ENCODE measurements at regions not wholly inside any gene's neighbourhood (a gene's known extent, or its start where the extent isn't known, plus 50 kb on each side); places are given as distances from the start of the nearest gene placed in this dataset.

- Histone ChIP-seq H3K27me3 (no peaks in the 10 kb centered on the region), H3K4me1 (no peaks in the 10 kb centered on the region), H3K27ac (peak overlapping the region; percentile 49 to 59), H3K9me3 (no peaks in the 10 kb centered on the region), H3K4me3 (no peak overlapping the region), H3K36me3 (no peaks in the 10 kb centered on the region)
- intact Hi-C loops (cut with DNase I; ENCODE audit: low total_unique reads), result no loop called here
- no peak for DNase-seq
- no peak for TF ChIP-seq POLR2A (IDR thresholded peaks at IDR 0.05)
- TF ChIP-seq, protein P1, sequence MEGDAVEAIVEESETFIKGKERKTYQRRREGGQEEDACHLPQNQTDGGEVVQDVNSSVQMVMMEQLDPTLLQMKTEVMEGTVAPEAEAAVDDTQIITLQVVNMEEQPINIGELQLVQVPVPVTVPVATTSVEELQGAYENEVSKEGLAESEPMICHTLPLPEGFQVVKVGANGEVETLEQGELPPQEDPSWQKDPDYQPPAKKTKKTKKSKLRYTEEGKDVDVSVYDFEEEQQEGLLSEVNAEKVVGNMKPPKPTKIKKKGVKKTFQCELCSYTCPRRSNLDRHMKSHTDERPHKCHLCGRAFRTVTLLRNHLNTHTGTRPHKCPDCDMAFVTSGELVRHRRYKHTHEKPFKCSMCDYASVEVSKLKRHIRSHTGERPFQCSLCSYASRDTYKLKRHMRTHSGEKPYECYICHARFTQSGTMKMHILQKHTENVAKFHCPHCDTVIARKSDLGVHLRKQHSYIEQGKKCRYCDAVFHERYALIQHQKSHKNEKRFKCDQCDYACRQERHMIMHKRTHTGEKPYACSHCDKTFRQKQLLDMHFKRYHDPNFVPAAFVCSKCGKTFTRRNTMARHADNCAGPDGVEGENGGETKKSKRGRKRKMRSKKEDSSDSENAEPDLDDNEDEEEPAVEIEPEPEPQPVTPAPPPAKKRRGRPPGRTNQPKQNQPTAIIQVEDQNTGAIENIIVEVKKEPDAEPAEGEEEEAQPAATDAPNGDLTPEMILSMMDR (IDR thresholded peaks at IDR 0.05), result no peak
Observed at GRCh38 chr9:18051638-18052037, 422.3 kb upstream of the ADAMTSL1 start.

DNA sequence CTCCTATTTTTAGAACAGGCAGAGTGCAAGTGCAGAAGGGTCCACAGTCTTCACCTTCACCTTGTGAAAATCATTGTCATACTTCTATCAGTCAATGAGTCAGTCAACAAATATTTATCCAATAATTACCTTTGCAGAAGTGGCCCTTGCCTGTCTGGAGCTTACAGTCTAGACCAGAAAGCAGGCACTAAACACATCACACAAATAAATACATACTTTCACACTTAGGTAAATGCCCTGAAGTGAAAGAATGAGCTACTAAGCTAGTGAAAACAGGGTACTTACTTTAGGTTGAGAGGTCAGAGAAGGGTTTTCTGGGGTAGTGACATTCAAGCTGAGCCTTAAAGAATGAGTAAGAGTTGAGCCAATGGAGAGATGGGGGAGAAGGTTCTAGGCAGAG, 421.9 kb upstream of the ADAMTSL1 start:
- Histone ChIP-seq H3K36me3 (no peaks in the 10 kb centered on the region), H3K4me3 (no peak overlapping the region), H3K4me1 (no peaks in the 10 kb centered on the region), H3K27me3 (no peaks in the 10 kb centered on the region), H3K9me3 (no peaks in the 10 kb centered on the region), H3K27ac (peak overlapping the region; percentile 49 to 59)
- TF ChIP-seq, protein P1 (IDR thresholded peaks at IDR 0.05), result no peak
- TF ChIP-seq POLR2A (IDR thresholded peaks at IDR 0.05), result no peak
- intact Hi-C loops (cut with DNase I; ENCODE audit: low total_unique reads), result no loop called here
- DNase-seq, result no peak

DNA sequence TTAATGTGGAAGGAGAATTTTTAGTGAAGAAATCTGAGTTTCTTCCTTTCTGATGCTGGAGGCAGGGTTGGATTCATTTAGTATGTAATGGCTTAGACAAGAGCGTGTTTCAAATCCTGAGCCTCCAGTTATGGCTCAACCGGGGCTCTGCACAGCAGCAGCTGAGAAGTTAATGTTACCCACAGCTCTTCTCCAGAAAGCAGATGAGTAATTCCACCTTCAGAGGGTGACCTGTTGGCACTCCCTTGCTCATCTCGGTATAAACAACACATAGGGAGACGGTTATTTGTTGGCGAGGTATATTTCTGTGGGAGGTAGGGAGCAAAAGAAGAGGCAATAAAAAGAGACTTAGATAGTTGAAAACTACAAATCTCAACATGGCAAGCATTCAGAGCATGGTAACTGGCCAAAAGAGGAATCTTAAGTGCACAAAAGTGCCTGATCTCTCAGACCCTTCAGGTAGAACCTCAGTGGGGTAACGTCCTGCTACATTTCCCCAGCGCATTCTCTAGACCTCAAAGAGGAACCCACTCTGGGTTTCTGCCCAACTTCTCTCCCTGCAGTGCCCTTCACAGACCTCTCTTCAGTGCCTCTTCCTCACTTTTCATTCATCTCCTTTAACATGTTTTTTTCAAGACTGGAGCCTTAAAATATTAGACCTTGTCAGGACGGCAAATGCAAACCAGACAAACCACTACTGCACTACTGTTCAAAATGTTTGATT, 417.5 kb upstream of the ADAMTSL1 start:
- no peaks in the 10 kb centered on the region for H3K36me3 ChIP-seq
- peak overlapping the region; percentile 60 to 73 for H3K27ac ChIP-seq
- H3K27me3 ChIP-seq, result no peaks in the 10 kb centered on the region
- H3K4me1 ChIP-seq, result no peaks in the 10 kb centered on the region
- peak; percentile 36 to 78 for DNase-seq
- H3K4me3 ChIP-seq, result no peak overlapping the region
- H3K9me3 ChIP-seq, result no peaks in the 10 kb centered on the region
- TF ChIP-seq, protein P1 (IDR thresholded peaks at IDR 0.05), result no peak
- intact Hi-C loops (cut with DNase I; ENCODE audit: low total_unique reads), result no loop called here

GRCh38 chr9:18056993-18057369, 417.0 kb upstream of the ADAMTSL1 start:
- Histone ChIP-seq H3K36me3 (no peaks in the 10 kb centered on the region), H3K4me3 (no peak overlapping the region), H3K27ac (peak overlapping the region; percentile 60 to 73), H3K27me3 (no peaks in the 10 kb centered on the region), H3K4me1 (no peaks in the 10 kb centered on the region), H3K9me3 (no peaks in the 10 kb centered on the region)
- TF ChIP-seq, protein P1 (IDR thresholded peaks at IDR 0.05), result no peak
- TF ChIP-seq POLR2A (IDR thresholded peaks at IDR 0.05), result no peak
- no peak for DNase-seq
- intact Hi-C loops (cut with DNase I; ENCODE audit: low total_unique reads), result no loop called here

DNA sequence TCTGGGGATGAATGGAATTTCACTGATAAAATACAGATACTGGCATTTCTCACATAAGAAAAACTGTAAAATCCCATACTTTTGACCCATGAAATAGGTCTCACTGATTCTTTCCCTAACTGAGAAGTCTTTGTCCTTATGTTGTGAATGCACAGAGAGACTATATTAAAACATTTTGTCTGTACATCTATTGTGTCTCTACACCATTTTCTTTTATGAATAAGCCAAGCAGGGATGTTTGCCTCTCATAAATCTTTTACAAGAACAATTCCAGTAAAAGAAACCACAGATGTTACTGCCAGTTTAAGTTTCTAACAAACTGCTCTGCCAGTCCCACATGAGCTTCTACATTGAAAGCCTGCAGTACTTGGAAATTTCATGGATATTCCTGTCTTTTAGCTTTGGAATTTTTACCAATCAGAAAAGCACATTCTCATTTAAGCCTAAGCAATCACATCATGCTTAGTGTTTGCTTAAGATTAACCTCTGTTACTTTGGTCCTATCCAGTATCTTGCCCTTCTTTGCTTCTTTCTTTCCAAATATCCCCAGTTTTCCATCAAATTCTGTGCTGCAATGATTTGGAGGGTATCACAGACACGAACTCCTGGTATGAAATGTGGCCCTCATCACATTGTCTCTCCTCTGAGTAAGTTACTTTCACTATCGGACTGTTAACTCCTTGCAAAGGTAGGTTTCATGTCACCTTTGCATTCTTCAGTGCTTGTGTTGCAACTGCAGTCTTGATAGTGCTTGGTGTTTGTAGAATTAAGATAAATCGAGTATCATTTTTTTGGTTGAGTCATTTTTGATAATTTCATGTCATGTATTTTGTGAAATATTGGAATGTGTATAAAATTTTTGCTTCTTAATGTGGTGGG, 415.1 kb upstream of the ADAMTSL1 start:
- H3K36me3 ChIP-seq, result no peaks in the 10 kb centered on the region
- TF ChIP-seq, protein P1 (IDR thresholded peaks at IDR 0.05), result no peak
- TF ChIP-seq POLR2A (IDR thresholded peaks at IDR 0.05), result no peak
- no peaks in the 10 kb centered on the region for H3K27me3 ChIP-seq
- no peak for DNase-seq
- no peaks in the 10 kb centered on the region for H3K9me3 ChIP-seq
- intact Hi-C loops (cut with DNase I; ENCODE audit: low total_unique reads), result no loop called here
- H3K27ac ChIP-seq, result peak overlapping the region; percentile 47 to 73
- H3K4me3 ChIP-seq, result no peak overlapping the region
- H3K4me1 ChIP-seq, result peaks cover 0 to 8% of the 10 kb centered on the region in 2 donors

All from uterus (tissue), 3 donors.